ENCODE measurements at regions not wholly inside any gene's neighbourhood (a gene's known extent, or its start where the extent isn't known, plus 50 kb on each side); places are given as distances from the start of the nearest gene placed in this dataset.

DNA sequence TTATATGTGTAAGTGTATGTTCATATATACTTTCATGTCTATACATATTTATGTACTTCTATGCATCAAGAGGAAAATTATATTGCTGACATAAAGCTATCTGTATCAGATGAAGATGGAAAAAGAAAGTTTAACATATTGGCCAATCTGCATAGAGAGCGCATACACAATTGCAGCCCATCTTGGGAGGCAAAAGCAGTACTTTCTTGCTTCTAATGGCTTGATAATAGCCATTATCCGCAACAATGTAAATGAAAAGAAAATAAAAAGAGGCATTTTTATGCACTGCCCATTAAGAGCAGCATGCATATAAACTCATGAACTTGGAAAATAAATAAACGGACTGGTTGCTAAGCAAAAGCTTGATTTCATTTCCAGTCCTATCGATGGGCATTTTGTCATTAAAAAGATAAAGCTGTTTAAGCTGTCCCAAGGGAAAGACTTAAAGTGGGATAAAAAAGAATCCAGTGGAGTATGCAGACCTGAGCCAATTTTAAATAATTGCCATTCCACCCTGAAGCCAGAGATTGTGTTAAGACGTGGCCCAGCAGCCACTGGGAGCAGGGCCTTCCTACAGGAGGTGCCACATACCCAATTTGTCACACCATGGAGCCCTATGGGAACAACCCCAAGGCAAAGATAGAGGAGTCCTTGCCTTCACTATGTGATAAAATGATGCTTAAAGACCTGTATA is 183.6 kb upstream of the CDH11 start:
- TF ChIP-seq CEBPB (IDR thresholded peaks at IDR 0.05) = no peak
- TF ChIP-seq RAD21 (IDR thresholded peaks at IDR 0.05; ENCODE audit: low read depth) = no peak
- no peak for TF ChIP-seq EGR1 (IDR thresholded peaks at IDR 0.05)
- TF ChIP-seq TEAD4 (IDR thresholded peaks at IDR 0.05) = no peak

- TF ChIP-seq TCF12 (IDR thresholded peaks at IDR 0.05; ENCODE audit: low read depth) (no peak), EGR1 (IDR thresholded peaks at IDR 0.05) (no peak), TEAD4 (IDR thresholded peaks at IDR 0.05) (no peak), MAX (IDR thresholded peaks at IDR 0.05) (no peak), NFIC (IDR thresholded peaks at IDR 0.05) (no peak), CREB1 (IDR thresholded peaks at IDR 0.05; ENCODE audit: low read depth) (no peak), FOXM1 (IDR thresholded peaks at IDR 0.05; ENCODE audit: borderline replicate concordance, low read depth) (no peak), REST (IDR thresholded peaks at IDR 0.05; ENCODE audit: low read depth) (no peak), ZBTB7A (IDR thresholded peaks at IDR 0.05; ENCODE audit: low read depth) (no peak), TAF1 (IDR thresholded peaks at IDR 0.05; ENCODE audit: low read depth) (no peak), EP300 (IDR thresholded peaks at IDR 0.05; ENCODE audit: borderline replicate concordance) (no peak), CEBPB (IDR thresholded peaks at IDR 0.05) (no peak), YY1 (IDR thresholded peaks at IDR 0.05; ENCODE audit: low read depth) (no peak), RAD21 (IDR thresholded peaks at IDR 0.05; ENCODE audit: low read depth) (no peak)
Observed at GRCh38 chr16:65301029-65301428, 179.2 kb upstream of the CDH11 start.

- no peak for TF ChIP-seq MAX (IDR thresholded peaks at IDR 0.05)
- TF ChIP-seq CEBPB (IDR thresholded peaks at IDR 0.05) = no peak
- TF ChIP-seq FOXM1 (IDR thresholded peaks at IDR 0.05; ENCODE audit: borderline replicate concordance, low read depth) = no peak
- TF ChIP-seq NFIC (IDR thresholded peaks at IDR 0.05) = no peak
- no peak for TF ChIP-seq TAF1 (IDR thresholded peaks at IDR 0.05; ENCODE audit: low read depth)
Observed at GRCh38 chr16:65297453-65297852, 175.6 kb upstream of the CDH11 start.

GRCh38 chr16:65295527-65295926 is 173.7 kb upstream of the CDH11 start:
- TF ChIP-seq CREB1 (IDR thresholded peaks at IDR 0.05; ENCODE audit: low read depth) = no peak
- TF ChIP-seq RAD21 (IDR thresholded peaks at IDR 0.05; ENCODE audit: low read depth) = no peak
- no peak for TF ChIP-seq TEAD4 (IDR thresholded peaks at IDR 0.05)
- no peak for TF ChIP-seq TAF1 (IDR thresholded peaks at IDR 0.05; ENCODE audit: low read depth)
- TF ChIP-seq ZBTB7A (IDR thresholded peaks at IDR 0.05; ENCODE audit: low read depth) = no peak
- TF ChIP-seq YY1 (IDR thresholded peaks at IDR 0.05; ENCODE audit: low read depth) = no peak
- no peak for TF ChIP-seq EP300 (IDR thresholded peaks at IDR 0.05; ENCODE audit: borderline replicate concordance)
- TF ChIP-seq CEBPB (IDR thresholded peaks at IDR 0.05) = no peak

GRCh38 chr16:65294708-65295107 is 172.8 kb upstream of the CDH11 start:
- TF ChIP-seq TEAD4 (IDR thresholded peaks at IDR 0.05) (no peak), NFIC (IDR thresholded peaks at IDR 0.05) (no peak), MAX (IDR thresholded peaks at IDR 0.05) (no peak), REST (IDR thresholded peaks at IDR 0.05; ENCODE audit: low read depth) (no peak), ZBTB7A (IDR thresholded peaks at IDR 0.05; ENCODE audit: low read depth) (no peak), USF1 (IDR thresholded peaks at IDR 0.05) (no peak), RAD21 (IDR thresholded peaks at IDR 0.05; ENCODE audit: low read depth) (no peak), FOXM1 (IDR thresholded peaks at IDR 0.05; ENCODE audit: borderline replicate concordance, low read depth) (no peak), CREB1 (IDR thresholded peaks at IDR 0.05; ENCODE audit: low read depth) (no peak)

GRCh38 chr16:65294165-65294564 is 172.3 kb upstream of the CDH11 start:
- TF ChIP-seq TEAD4 (IDR thresholded peaks at IDR 0.05) (no peak), ZBTB7A (IDR thresholded peaks at IDR 0.05; ENCODE audit: low read depth) (no peak), YY1 (IDR thresholded peaks at IDR 0.05; ENCODE audit: low read depth) (no peak), EP300 (IDR thresholded peaks at IDR 0.05; ENCODE audit: borderline replicate concordance) (no peak), NFIC (IDR thresholded peaks at IDR 0.05) (no peak)

GRCh38 chr16:65289022-65289421 is 167.2 kb upstream of the CDH11 start:
- TF ChIP-seq TEAD4 (IDR thresholded peaks at IDR 0.05) = no peak
- no peak for TF ChIP-seq EGR1 (IDR thresholded peaks at IDR 0.05)
- TF ChIP-seq EP300 (IDR thresholded peaks at IDR 0.05; ENCODE audit: borderline replicate concordance) = no peak
- TF ChIP-seq USF1 (IDR thresholded peaks at IDR 0.05) = no peak
- TF ChIP-seq TCF12 (IDR thresholded peaks at IDR 0.05; ENCODE audit: low read depth) = no peak
- TF ChIP-seq YY1 (IDR thresholded peaks at IDR 0.05; ENCODE audit: low read depth) = no peak
- no peak for TF ChIP-seq FOXM1 (IDR thresholded peaks at IDR 0.05; ENCODE audit: borderline replicate concordance, low read depth)
- no peak for TF ChIP-seq REST (IDR thresholded peaks at IDR 0.05; ENCODE audit: low read depth)
- no peak for TF ChIP-seq RAD21 (IDR thresholded peaks at IDR 0.05; ENCODE audit: low read depth)
- TF ChIP-seq CREB1 (IDR thresholded peaks at IDR 0.05; ENCODE audit: low read depth) = no peak

Measured in Ishikawa (cell line).